ENCODE measurements at regions not wholly inside any gene's neighbourhood (a gene's known extent, or its start where the extent isn't known, plus 50 kb on each side); places are given as distances from the start of the nearest gene placed in this dataset.

GRCh38 chr20:19901226-19901625 is 115.9 kb upstream of the NAA20 start:
- no peak for TF ChIP-seq CTCF (IDR thresholded peaks at IDR 0.05)
- no peak for TF ChIP-seq EZH2 (IDR thresholded peaks at IDR 0.05; ENCODE audit: borderline replicate concordance, insufficient read depth, low read depth, low read length, poor library complexity, severe bottlenecking)
